Transverse colon (tissue), 4 donors: ENCODE measurements at regions not wholly inside any gene's neighbourhood (a gene's known extent, or its start where the extent isn't known, plus 50 kb on each side); places are given as distances from the start of the nearest gene placed in this dataset.

Source experiments
- small RNA-seq, 4 donors: library from RNA; depleted of rRNA; stranded (forward); fragments of <200 nt; gene quantifications; one replicate each; pipeline ENCODE3, GENCODE V24; 2016

Small RNA genes lying in the stretch of these regions (small RNA-seq; reads per million reads assigned to genes)
- 0 reads per million in 4 donors for gene RNU6-815P
- 0 reads per million in 4 donors for gene RNU6-822P
